Vagina (tissue), 2 donors: ENCODE measurements at regions not wholly inside any gene's neighbourhood (a gene's known extent, or its start where the extent isn't known, plus 50 kb on each side); places are given as distances from the start of the nearest gene placed in this dataset.
"Not testable (repeated sequence)": the region's sequence is repeated elsewhere in the genome, so short reads cannot be mapped to it uniquely, and the experiment has no call there.

Source experiments
- DNase-seq, 2 donors: peaks; one replicate each; pipeline ENCODE4 v3.0.0-alpha.2; 2017; ENCODE audit errors: extremely low spot score in 2 of 2
- H3K27ac ChIP-seq: fragments of 200-600 bp; sonication (generic); one replicate; pipeline ENCODE4 v1.5.1; 2019
- H3K27me3 ChIP-seq: fragments of 200-600 bp; sonication (generic); one replicate; pipeline ENCODE4 v1.5.1; 2019
- H3K36me3 ChIP-seq, 2 donors: fragments of 200-600 bp; sonication (generic); one replicate each; pipeline ENCODE4 v1.5.1; 2017 to 2019
- H3K4me1 ChIP-seq: fragments of 200-600 bp; sonication (generic); one replicate; pipeline ENCODE4 v1.5.1; 2019
- H3K4me3 ChIP-seq, 2 donors: fragments of 200-600 bp; sonication (generic); 1 replicate in 1 of 2; 2 replicates in 1 of 2; pipeline ENCODE4 v1.5.1; 2016 to 2019
- H3K9me3 ChIP-seq: fragments of 200-600 bp; sonication (generic); one replicate; pipeline ENCODE4 v1.5.1; 2019
- POLR2A ChIP-seq, 2 donors: fragments of 450-650 bp; IDR thresholded peaks; one replicate each; pipeline ENCODE4 v1.6.1; 2017; ENCODE audit warnings: antibody characterized with exemption in 2 of 2, mild to moderate bottlenecking in 2 of 2, moderate library complexity in 2 of 2
- POLR2AphosphoS5 ChIP-seq, 2 donors: sonication (generic); formaldehyde crosslinking; IDR thresholded peaks; one replicate each; pipeline ENCODE4 v1.9.0; 2017; ENCODE audit warnings: antibody characterized with exemption in 2 of 2, mild to moderate bottlenecking in 2 of 2, low read depth in 1 of 2; ENCODE audit not compliant: insufficient read depth in 1 of 2
- intact Hi-C: fragments of 100-400 bp; cut with DNase I; formaldehyde crosslinking; loops from one replicate; pipeline ENCODE4 v1.15.1; 2023
- TF ChIP-seq, protein P1 (sequence below), 3 experiments: fragments of 450-650 bp in 2 of 3; fragments of 200-600 bp in 1 of 3; sonication (generic) in 1 of 3; IDR thresholded peaks; one replicate each; pipeline ENCODE4 v1.5.1; 2017 to 2019; ENCODE audit warnings: antibody characterized with exemption in 3 of 3, mild to moderate bottlenecking in 2 of 3, moderate library complexity in 2 of 3

- Histone ChIP-seq H3K9me3 (no peaks in the 10 kb centered on the region), H3K27ac (no peak overlapping the region), H3K4me1 (no peaks in the 10 kb centered on the region), H3K36me3 (no peaks in the 10 kb centered on the region), H3K4me3 (no peak overlapping the region), H3K27me3 (no peaks in the 10 kb centered on the region)
- no peak for DNase-seq
- TF ChIP-seq POLR2A (IDR thresholded peaks at IDR 0.05): no peak
- intact Hi-C loops: no loop called here
Observed at GRCh38 chr3:64369390-64369789, 144.1 kb upstream of the PRICKLE2 start.

- Histone ChIP-seq H3K36me3 (no peaks in the 10 kb centered on the region), H3K4me3 (no peak overlapping the region), H3K27me3 (no peaks in the 10 kb centered on the region), H3K4me1 (no peaks in the 10 kb centered on the region), H3K9me3 (no peaks in the 10 kb centered on the region), H3K27ac (no peak overlapping the region)
- no peak for TF ChIP-seq POLR2A (IDR thresholded peaks at IDR 0.05)
- TF ChIP-seq POLR2AphosphoS5 (IDR thresholded peaks at IDR 0.05; ENCODE audit: insufficient read depth in 1 of 2, low read depth in 1 of 2): no peak
- TF ChIP-seq, protein P1, sequence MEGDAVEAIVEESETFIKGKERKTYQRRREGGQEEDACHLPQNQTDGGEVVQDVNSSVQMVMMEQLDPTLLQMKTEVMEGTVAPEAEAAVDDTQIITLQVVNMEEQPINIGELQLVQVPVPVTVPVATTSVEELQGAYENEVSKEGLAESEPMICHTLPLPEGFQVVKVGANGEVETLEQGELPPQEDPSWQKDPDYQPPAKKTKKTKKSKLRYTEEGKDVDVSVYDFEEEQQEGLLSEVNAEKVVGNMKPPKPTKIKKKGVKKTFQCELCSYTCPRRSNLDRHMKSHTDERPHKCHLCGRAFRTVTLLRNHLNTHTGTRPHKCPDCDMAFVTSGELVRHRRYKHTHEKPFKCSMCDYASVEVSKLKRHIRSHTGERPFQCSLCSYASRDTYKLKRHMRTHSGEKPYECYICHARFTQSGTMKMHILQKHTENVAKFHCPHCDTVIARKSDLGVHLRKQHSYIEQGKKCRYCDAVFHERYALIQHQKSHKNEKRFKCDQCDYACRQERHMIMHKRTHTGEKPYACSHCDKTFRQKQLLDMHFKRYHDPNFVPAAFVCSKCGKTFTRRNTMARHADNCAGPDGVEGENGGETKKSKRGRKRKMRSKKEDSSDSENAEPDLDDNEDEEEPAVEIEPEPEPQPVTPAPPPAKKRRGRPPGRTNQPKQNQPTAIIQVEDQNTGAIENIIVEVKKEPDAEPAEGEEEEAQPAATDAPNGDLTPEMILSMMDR (IDR thresholded peaks at IDR 0.05): no peak
- intact Hi-C loops: no loop called here
- DNase-seq: no peak
Observed at GRCh38 chr3:64368257-64369020, 143.2 kb upstream of the PRICKLE2 start.

DNA sequence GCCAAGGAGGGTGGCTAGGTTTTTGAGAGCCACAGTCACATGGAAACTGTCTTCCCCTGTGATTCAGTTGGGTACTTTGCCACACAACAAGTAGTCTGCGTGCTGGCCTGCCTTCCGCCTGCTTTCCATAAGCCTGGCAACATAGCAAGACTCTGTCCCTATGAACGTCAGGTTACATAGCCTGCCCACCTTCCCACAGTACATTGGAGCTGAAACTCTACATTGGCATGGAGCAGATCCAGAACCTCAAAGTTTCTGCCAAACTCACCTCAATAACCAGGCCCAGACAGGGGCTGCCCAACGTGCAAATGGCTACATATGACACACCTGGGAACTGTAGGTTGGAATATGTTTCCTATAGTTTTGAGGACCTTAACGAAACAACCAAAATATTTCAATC lies 140.6 kb upstream of the PRICKLE2 start:
- Histone ChIP-seq H3K27me3 (no peaks in the 10 kb centered on the region), H3K4me3 (no peak overlapping the region), H3K4me1 (no peaks in the 10 kb centered on the region), H3K36me3 (no peaks in the 10 kb centered on the region), H3K9me3 (no peaks in the 10 kb centered on the region), H3K27ac (no peak overlapping the region)
- TF ChIP-seq POLR2AphosphoS5 (IDR thresholded peaks at IDR 0.05; ENCODE audit: insufficient read depth in 1 of 2, low read depth in 1 of 2): no peak
- TF ChIP-seq POLR2A (IDR thresholded peaks at IDR 0.05): no peak
- TF ChIP-seq, protein P1 (IDR thresholded peaks at IDR 0.05): no peak
- no peak for DNase-seq
- intact Hi-C loops: no loop called here

DNA sequence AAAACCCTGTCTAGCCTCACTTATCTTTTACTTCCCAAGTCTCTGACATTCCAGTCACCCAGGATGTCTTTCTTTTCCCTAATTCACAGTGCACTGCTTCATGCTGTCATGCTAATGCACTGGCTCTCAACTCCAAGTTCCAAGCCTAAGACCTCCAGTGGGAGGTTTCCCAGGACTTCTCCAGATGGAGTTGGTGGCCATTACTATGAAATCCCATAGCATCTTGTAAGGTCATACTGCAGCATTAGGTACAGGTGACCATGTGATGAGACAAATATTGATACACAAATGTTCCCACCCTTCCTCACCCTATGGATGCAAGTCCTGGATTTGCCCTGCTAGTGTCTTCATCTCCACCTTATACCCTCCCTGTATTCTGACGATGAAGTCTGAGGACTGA lies 138.6 kb upstream of the PRICKLE2 start:
- H3K4me1 ChIP-seq: no peaks in the 10 kb centered on the region
- intact Hi-C loops: no loop called here
- no peaks in the 10 kb centered on the region for H3K36me3 ChIP-seq
- no peak overlapping the region for H3K4me3 ChIP-seq
- TF ChIP-seq POLR2A (IDR thresholded peaks at IDR 0.05) (no peak), POLR2AphosphoS5 (IDR thresholded peaks at IDR 0.05; ENCODE audit: insufficient read depth in 1 of 2, low read depth in 1 of 2) (no peak)
- TF ChIP-seq, protein P1 (IDR thresholded peaks at IDR 0.05): no peak
- no peak for DNase-seq
- H3K27ac ChIP-seq: no peak overlapping the region
- H3K27me3 ChIP-seq: no peaks in the 10 kb centered on the region
- H3K9me3 ChIP-seq: no peaks in the 10 kb centered on the region

DNA sequence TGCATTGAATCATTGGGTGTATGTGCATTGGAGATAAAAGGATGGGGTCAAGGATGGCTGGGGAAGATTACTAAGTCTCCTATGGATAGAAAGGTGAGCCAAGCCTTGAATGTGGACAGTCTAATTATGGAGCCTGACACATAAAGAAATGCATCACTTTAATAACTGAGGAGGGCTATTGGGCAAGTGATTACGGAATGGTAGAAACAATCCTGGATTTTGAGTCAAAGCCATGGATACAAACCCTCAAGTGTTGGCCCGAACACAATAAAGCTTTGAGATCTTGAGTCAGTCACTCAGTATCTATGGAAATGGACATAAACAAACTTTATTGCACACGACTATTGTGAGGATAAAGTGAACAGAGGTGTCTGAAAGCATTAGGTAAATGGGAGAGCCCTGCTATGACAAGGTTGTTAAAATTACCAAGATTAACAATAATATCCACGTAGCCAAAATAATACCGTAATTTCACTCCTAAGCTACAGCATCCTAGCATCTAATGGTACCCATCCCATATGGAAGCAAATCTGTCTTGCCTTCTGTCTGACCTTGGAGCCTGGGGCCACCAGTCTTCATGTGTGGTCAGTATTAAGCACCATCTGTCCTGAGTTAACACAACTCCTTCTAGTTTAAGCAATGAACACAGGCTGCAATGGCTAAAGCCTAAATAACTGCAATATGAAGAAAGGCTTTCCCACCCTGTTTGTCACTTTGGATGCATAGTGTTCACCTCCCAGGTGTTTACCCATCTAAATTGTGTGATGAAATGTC lies 136.9 kb upstream of the PRICKLE2 start:
- no peak for DNase-seq
- Histone ChIP-seq H3K36me3 (no peaks in the 10 kb centered on the region), H3K27me3 (no peaks in the 10 kb centered on the region), H3K9me3 (no peaks in the 10 kb centered on the region), H3K4me1 (no peaks in the 10 kb centered on the region), H3K27ac (no peak overlapping the region), H3K4me3 (no peak overlapping the region)
- no peak for TF ChIP-seq POLR2AphosphoS5 (IDR thresholded peaks at IDR 0.05; ENCODE audit: insufficient read depth in 1 of 2, low read depth in 1 of 2)
- TF ChIP-seq, protein P1 (IDR thresholded peaks at IDR 0.05): no peak
- TF ChIP-seq POLR2A (IDR thresholded peaks at IDR 0.05): no peak
- intact Hi-C loops: no loop called here

DNA sequence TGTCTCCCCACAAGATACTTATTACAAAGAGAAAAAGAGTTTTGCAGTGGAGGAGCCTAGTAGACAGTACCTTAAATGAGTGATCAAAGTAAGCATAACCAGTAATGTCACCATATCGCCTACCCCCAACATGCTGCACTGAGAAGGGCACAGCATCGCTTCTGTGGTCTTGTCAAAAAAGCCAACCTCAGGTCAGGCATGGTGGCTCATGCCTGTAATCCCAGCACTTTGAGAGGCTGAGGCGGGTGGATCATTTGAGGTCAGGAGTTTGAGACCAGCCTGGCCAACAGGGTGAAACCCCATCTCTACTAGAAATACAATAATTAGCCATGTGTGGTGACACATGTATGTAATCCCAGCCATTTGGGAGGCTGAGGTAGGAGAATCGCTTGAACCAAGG lies 135.8 kb upstream of the PRICKLE2 start:
- H3K4me1 ChIP-seq, H3K27ac ChIP-seq, H3K9me3 ChIP-seq, DNase-seq, intact Hi-C loops, H3K27me3 ChIP-seq, H3K36me3 ChIP-seq, H3K4me3 ChIP-seq: not testable (repeated sequence)
